ENCODE measurements at regions not wholly inside any gene's neighbourhood (a gene's known extent, or its start where the extent isn't known, plus 50 kb on each side); places are given as distances from the start of the nearest gene placed in this dataset.
A peak's percentile ranks its signal among the peaks of the same experiment; 100 is the strongest.

DNA sequence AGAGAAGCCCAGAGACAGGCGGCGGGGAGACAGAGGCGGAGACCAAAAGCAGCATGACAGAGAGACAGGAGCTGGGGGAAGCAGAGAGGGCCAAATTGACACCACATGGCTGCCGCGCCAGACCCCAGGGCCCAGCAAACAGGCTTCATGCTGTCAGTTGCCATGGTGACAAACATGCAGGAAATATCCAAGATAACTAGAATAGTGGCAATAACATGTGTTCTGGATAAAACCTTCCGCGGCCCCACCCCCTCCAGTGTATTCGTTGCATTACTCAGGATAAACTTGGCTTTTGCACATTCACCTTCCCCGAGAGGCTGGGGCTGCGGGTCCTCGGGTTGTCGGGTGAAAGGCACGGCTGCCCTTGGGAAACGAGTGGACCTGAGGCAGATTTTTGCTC, 49.9 kb upstream of the CDON start:
- Histone ChIP-seq H3K4me3 (no peak overlapping the region), H3K9me3 (no peaks in the 10 kb centered on the region), H3K27me3 (no peaks in the 10 kb centered on the region), H3K27ac (peak overlapping the region in 9 of 12 donors; percentile 63 to 89 (median 84)), H3K4me1 (peaks cover 3 to 67% (median 47%) of the 10 kb centered on the region in 12 donors), H3K36me3 (no peaks in the 10 kb centered on the region)
- intact Hi-C loops (cut with DNase I), result loop anchor here in 4 of 10 donors (2.0 to 5.0 kb wide), 2 partner anchors 50 kb away; partner anchors contain the start of gene CDON (in 4 of the 4)
- ATAC-seq (no peak), DNase-seq (peak in 2 of 5 donors; percentile 39 to 69)
- WGBS, 4 donors, result 43 to 59% (median 52%) methylated on average over 14 of the region's 14 CpGs
- no peak for TF ChIP-seq POLR2A (IDR thresholded peaks at IDR 0.05)
- TF ChIP-seq, protein P1, sequence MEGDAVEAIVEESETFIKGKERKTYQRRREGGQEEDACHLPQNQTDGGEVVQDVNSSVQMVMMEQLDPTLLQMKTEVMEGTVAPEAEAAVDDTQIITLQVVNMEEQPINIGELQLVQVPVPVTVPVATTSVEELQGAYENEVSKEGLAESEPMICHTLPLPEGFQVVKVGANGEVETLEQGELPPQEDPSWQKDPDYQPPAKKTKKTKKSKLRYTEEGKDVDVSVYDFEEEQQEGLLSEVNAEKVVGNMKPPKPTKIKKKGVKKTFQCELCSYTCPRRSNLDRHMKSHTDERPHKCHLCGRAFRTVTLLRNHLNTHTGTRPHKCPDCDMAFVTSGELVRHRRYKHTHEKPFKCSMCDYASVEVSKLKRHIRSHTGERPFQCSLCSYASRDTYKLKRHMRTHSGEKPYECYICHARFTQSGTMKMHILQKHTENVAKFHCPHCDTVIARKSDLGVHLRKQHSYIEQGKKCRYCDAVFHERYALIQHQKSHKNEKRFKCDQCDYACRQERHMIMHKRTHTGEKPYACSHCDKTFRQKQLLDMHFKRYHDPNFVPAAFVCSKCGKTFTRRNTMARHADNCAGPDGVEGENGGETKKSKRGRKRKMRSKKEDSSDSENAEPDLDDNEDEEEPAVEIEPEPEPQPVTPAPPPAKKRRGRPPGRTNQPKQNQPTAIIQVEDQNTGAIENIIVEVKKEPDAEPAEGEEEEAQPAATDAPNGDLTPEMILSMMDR (IDR thresholded peaks at IDR 0.05), result no peak

All from heart left ventricle (tissue), 16 donors.